AG09309 (cell line): ENCODE measurements at regions not wholly inside any gene's neighbourhood (a gene's known extent, or its start where the extent isn't known, plus 50 kb on each side); places are given as distances from the start of the nearest gene placed in this dataset.

ENCODE experiments used
- DNase-seq: peaks from one replicate; pipeline ENCODE4 v3.0.0-alpha.2; 2010; ENCODE audit warnings: low read depth
- H3K4me3 ChIP-seq: 2 replicates; pipeline ENCODE4 v1.5.1; 2011; ENCODE audit warnings: mild to moderate bottlenecking, low read depth, low read length, moderate library complexity; ENCODE audit not compliant: control insufficient read depth
- CTCF ChIP-seq: IDR thresholded peaks from 2 replicates; pipeline ENCODE4 v1.5.1; 2011; ENCODE audit warnings: mild to moderate bottlenecking, low read depth, low read length, inconsistent platforms; ENCODE audit not compliant: insufficient read depth, control insufficient read depth; ENCODE audit errors: missing control alignments

DNA sequence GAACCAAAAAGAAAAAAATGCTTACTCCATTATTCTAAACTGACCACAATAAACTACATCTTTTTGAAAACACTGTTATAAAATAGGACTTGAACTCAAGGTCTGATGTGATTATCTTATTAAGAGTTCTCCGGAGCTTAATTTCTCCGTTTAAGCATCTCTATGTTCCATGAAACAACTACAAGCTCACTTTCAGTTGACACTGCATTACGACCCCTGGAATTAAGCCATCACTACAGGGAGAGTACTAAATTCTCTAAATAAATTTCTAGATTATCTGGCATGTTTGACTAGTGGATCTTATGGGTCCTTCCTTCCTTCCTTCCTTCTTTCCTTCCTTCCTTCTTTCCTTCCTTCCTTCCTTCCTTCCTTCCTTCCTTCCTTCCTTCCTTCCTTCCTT lies 249.0 kb downstream of the IKZF2 start:
- no peak for DNase-seq
- no peak for TF ChIP-seq CTCF
- H3K4me3 ChIP-seq: no peak overlapping the region

DNA sequence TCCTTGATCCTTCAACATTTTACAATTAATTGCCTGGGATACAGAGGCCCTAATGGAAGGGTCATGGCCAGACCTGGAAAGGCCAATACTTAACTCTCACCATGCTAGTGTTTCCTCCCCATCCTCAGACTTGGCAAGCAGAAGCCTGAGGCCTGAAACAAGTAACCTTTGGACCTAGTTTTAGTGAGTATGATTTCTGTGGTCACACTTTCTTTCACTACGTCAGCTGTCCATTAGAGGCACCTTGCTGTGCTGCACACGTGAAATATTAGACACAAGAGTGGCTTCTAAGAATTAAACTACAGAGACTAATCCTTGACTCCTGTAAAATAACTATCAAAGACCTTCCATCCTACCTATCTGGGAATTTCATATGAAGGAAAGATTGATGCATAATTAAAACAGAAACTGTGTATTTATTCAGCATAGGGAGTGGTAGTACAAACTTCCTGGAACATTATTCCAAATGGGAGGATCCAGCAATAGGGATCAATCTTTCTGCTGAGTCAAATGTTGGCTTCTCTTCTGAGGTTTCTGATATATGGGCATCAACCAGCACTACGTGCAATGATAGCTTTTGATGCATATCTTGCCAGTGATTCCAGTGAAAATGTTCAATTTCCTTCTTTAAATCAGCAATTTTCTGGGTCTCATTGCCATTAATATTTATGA lies 249.7 kb downstream of the IKZF2 start:
- no peak for TF ChIP-seq CTCF
- DNase-seq: no peak
- H3K4me3 ChIP-seq: no peak overlapping the region

DNA sequence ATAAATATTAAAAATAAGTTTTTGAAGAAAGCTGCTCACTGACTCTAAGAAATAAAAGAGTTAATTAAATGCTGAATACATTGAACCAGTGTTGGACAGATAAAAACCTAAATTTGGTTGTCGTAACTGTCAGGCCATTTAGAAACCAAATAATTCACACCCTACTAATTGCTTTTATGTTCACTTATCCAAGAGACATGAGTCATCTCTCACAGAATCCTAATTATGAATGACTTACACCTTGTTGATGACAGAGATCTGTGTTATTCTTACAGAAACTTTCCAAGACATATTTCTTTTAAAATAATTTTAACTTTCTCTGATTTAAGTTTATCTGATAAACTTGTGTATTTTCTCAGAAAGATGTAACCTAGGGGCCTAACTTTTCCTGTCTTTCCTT lies 250.7 kb downstream of the IKZF2 start:
- no peak for TF ChIP-seq CTCF
- H3K4me3 ChIP-seq: no peak overlapping the region
- DNase-seq: no peak

- no peak for TF ChIP-seq CTCF
- H3K4me3 ChIP-seq: no peak overlapping the region
- DNase-seq: peak; percentile 82
Observed at GRCh38 chr2:212898011-212898410, 253.4 kb downstream of the IKZF2 start.

GRCh38 chr2:212897296-212897695 lies 254.1 kb downstream of the IKZF2 start:
- no peak for TF ChIP-seq CTCF
- DNase-seq: peak; percentile 76
- no peak overlapping the region for H3K4me3 ChIP-seq

DNA sequence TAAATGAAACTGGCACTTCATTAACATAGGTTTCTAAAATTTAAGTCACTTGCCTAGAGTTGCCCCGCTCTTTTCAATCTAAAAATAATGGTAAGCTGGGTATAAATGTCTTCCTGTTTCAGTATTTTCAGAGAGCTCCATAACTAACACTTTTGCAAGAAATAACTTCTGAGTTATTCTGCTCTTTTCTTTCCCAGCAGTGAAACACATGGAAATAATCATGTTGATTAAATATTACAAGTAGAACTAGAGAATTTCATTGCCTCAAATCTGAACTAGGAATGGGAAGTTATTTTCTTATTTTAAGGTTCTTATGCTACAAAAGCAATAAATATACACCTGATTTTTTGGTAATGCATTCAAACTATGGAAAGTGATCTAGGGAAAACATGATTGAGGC lies 257.4 kb downstream of the IKZF2 start:
- no peak overlapping the region for H3K4me3 ChIP-seq
- DNase-seq: no peak

More for the DNA sequence above, 257.4 kb downstream of the IKZF2 start:
- TF ChIP-seq CTCF: no peak
